Endodermal cell (in vitro differentiated cells): ENCODE measurements at regions not wholly inside any gene's neighbourhood (a gene's known extent, or its start where the extent isn't known, plus 50 kb on each side); places are given as distances from the start of the nearest gene placed in this dataset.

Experiments
- DNase-seq: peaks from one replicate; pipeline ENCODE4 v3.0.0-alpha.2; 2017
- H3K27ac ChIP-seq: 2 replicates; pipeline ENCODE4 v1.5.1; 2013; ENCODE audit warnings: mild to moderate bottlenecking, low read depth, low read length, moderate library complexity
- H3K27me3 ChIP-seq: 2 replicates; pipeline ENCODE4 v1.6.1; 2013; ENCODE audit warnings: mild to moderate bottlenecking, low read length, moderate library complexity; ENCODE audit not compliant: insufficient read depth, control insufficient read depth, poor library complexity, severe bottlenecking
- H3K36me3 ChIP-seq: 2 replicates; pipeline ENCODE4 v1.7.0; 2013; ENCODE audit warnings: mild to moderate bottlenecking, low read length, moderate library complexity; ENCODE audit not compliant: control insufficient read depth, insufficient read depth
- H3K4me1 ChIP-seq: one replicate; pipeline ENCODE4 v1.7.0; 2013; ENCODE audit warnings: low read length; ENCODE audit not compliant: control insufficient read depth, insufficient read depth
- H3K4me3 ChIP-seq: 2 replicates; pipeline ENCODE4 v1.5.1; 2013; ENCODE audit warnings: mild to moderate bottlenecking, low read length, moderate library complexity
- H3K9ac ChIP-seq: 2 replicates; pipeline ENCODE4 v1.6.1; 2013; ENCODE audit warnings: mild to moderate bottlenecking, low read length, moderate library complexity; ENCODE audit not compliant: poor library complexity, severe bottlenecking; ENCODE audit errors: extremely low read depth
- H3K9me3 ChIP-seq: 2 replicates; pipeline ENCODE4 v1.6.1; 2013; ENCODE audit warnings: mild to moderate bottlenecking, low read length, moderate library complexity; ENCODE audit not compliant: control insufficient read depth
- H3K27ac Mint-ChIP-seq: 2 replicates; pipeline ENCODE4 v1.8.0; 2020; ENCODE audit warnings: mixed read lengths
- H3K27me3 Mint-ChIP-seq: 2 replicates; pipeline ENCODE4 v1.8.0; 2021; ENCODE audit warnings: mild to moderate bottlenecking, mixed read lengths; ENCODE audit not compliant: insufficient read depth
- H3K36me3 Mint-ChIP-seq: 2 replicates; pipeline ENCODE4 v1.8.0; 2020; ENCODE audit warnings: low read depth, mixed read lengths
- H3K4me1 Mint-ChIP-seq: 2 replicates; pipeline ENCODE4 v1.8.0; 2020; ENCODE audit warnings: mixed read lengths
- H3K4me3 Mint-ChIP-seq: 2 replicates; pipeline ENCODE4 v1.8.0; 2020; ENCODE audit warnings: mild to moderate bottlenecking, moderate library complexity, mixed read lengths
- H3K9me3 Mint-ChIP-seq: 2 replicates; pipeline ENCODE4 v1.8.0; 2020; ENCODE audit warnings: mild to moderate bottlenecking, mixed read lengths
- CTCF ChIP-seq: fragments of 200-600 bp; sonication (generic); conservative IDR thresholded peaks from 2 replicates; pipeline ENCODE4 v1.5.0; 2021; ENCODE audit warnings: antibody characterized with exemption, mild to moderate bottlenecking
- WGBS, 2 experiments: methylation state at CpG; one replicate each; pipeline versions ENCODE4 v1.1.5 to v1.1.7; 2013; ENCODE audit warnings: missing lambda C conversion rate in 2 of 2, mixed read lengths in 1 of 2; ENCODE audit not compliant: insufficient coverage in 1 of 2, insufficient read length in 1 of 2; 5-methylcytosine and 5-hydroxymethylcytosine counted together

DNA sequence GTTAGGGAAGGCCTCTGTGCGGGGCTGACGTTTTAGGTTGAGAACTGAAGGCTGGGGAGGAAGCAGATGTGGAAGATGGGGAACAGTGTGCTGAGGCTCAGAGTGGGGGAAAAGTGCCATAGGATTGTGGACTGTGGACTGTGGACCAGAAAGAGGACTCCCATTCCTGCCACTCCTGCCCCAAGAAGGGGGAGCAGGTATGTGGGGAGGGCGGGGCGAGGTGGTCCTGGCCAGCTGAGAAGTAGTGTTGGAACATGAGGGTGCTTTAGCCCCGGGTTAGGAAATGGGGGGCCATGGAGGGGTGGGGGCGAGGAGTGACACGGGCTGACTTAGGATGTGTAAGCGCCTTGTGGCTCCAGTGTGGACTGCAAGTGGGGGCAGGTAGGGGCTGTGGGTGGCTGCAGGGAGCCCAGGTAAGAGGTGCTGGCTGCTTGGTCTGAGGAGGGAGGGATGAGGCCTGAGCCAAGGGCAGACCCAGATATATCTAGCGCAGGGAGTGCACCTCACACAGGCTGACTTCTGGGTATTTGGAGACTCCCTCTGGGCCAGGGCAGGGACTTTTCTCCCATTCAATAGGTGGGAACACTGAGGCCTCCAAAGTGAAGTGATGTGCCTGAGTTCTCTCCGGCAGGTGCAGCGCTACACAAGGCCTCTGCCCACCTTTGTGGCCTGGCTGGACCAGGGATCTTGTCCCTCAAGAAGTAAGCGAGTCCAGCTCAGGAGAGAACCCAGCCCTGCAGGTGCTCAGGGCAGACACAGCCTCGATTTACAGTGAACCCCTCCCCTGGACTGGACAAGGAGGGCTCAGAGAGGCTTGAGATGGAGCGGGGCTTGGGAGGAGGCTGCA, 76.6 kb upstream of the TOX2 start:
- no peak for DNase-seq
- no peak overlapping the region for H3K4me3 ChIP-seq
- H3K27me3 ChIP-seq: no peaks in the 10 kb centered on the region
- no peaks in the 10 kb centered on the region for H3K9me3 ChIP-seq
- Mint-ChIP-seq H3K27ac (no peak overlapping the region), H3K27me3 (peaks cover 1% of the 10 kb centered on the region), H3K36me3 (no peaks in the 10 kb centered on the region), H3K4me1 (no peaks in the 10 kb centered on the region), H3K9me3 (no peaks in the 10 kb centered on the region), H3K4me3 (no peak overlapping the region)
- TF ChIP-seq CTCF: no peak
- WGBS, 2 experiments: 92 to 93% methylated on average over 5 to 14 of the region's 14 CpGs
- no peaks in the 10 kb centered on the region for H3K36me3 ChIP-seq
- no peak overlapping the region for H3K27ac ChIP-seq
- no peak overlapping the region for H3K9ac ChIP-seq
- no peaks in the 10 kb centered on the region for H3K4me1 ChIP-seq

GRCh38 chr20:43836790-43837189, 77.9 kb upstream of the TOX2 start:
- no peaks in the 10 kb centered on the region for H3K4me1 ChIP-seq
- no peak overlapping the region for H3K4me3 ChIP-seq
- H3K9me3 ChIP-seq: no peaks in the 10 kb centered on the region
- no peaks in the 10 kb centered on the region for H3K36me3 ChIP-seq
- no peak overlapping the region for H3K9ac ChIP-seq
- no peak overlapping the region for H3K27ac ChIP-seq
- DNase-seq: no peak
- H3K27me3 ChIP-seq: no peaks in the 10 kb centered on the region
- Mint-ChIP-seq H3K36me3 (no peaks in the 10 kb centered on the region), H3K4me1 (no peaks in the 10 kb centered on the region), H3K27me3 (peaks cover 1% of the 10 kb centered on the region), H3K9me3 (no peaks in the 10 kb centered on the region), H3K27ac (no peak overlapping the region), H3K4me3 (no peak overlapping the region)
- no peak for TF ChIP-seq CTCF
- 97% methylated on average over 6 of the region's 6 CpGs; no CpG with 5 or more reads in 1 of the 2 experiments for WGBS, 2 experiments

- no peak overlapping the region for H3K4me3 ChIP-seq
- Mint-ChIP-seq H3K27ac (no peak overlapping the region), H3K36me3 (no peaks in the 10 kb centered on the region), H3K4me3 (no peak overlapping the region), H3K27me3 (peaks cover 1% of the 10 kb centered on the region), H3K4me1 (no peaks in the 10 kb centered on the region), H3K9me3 (no peaks in the 10 kb centered on the region)
- no peaks in the 10 kb centered on the region for H3K4me1 ChIP-seq
- no peak for DNase-seq
- no peak overlapping the region for H3K27ac ChIP-seq
- H3K36me3 ChIP-seq: no peaks in the 10 kb centered on the region
- no peaks in the 10 kb centered on the region for H3K9me3 ChIP-seq
- no peak for TF ChIP-seq CTCF
- no peaks in the 10 kb centered on the region for H3K27me3 ChIP-seq
- H3K9ac ChIP-seq: no peak overlapping the region
- 89% methylated on average over 6 to 8 of the region's 8 CpGs for WGBS, 2 experiments
Observed at GRCh38 chr20:43835944-43836508, 78.6 kb upstream of the TOX2 start.
